T47D (cell line): ENCODE measurements at regions not wholly inside any gene's neighbourhood (a gene's known extent, or its start where the extent isn't known, plus 50 kb on each side); places are given as distances from the start of the nearest gene placed in this dataset.
A peak's percentile ranks its signal among the peaks of the same experiment; 100 is the strongest.

Experiments
- DNase-seq, 2 experiments: peaks; one replicate each; pipeline versions ENCODE4 v3.0.0 to v3.0.0-alpha.2; 2011 to 2012; ENCODE audit warnings: low read depth in 1 of 2, low spot score in 1 of 2
- JUND ChIP-seq: IDR thresholded peaks from 2 replicates; pipeline ENCODE4 v1.6.1; 2012; ENCODE audit warnings: low read depth
- in situ Hi-C: cut with HindIII; loops from 2 replicates; pipeline ENCODE4 v1.10.0; 2016; ENCODE audit warnings: low sequenced_read_pairs, low pct_unique_long_range_greater_than_20kb

- peak; percentile 7 to 50 for DNase-seq
- in situ Hi-C loops, result no loop called here
- no peak for TF ChIP-seq JUND
Measured at GRCh38 chr2:176553685-176554100, 284.5 kb downstream of the MTX2 start.

- in situ Hi-C loops, result no loop called here
- DNase-seq, result peak; percentile 17 to 52
- no peak for TF ChIP-seq JUND
Measured at GRCh38 chr2:176554101-176555048, 285.1 kb downstream of the MTX2 start.

GRCh38 chr2:176555112-176555511, 285.9 kb downstream of the MTX2 start:
- no peak for TF ChIP-seq JUND
- no peak for DNase-seq
- in situ Hi-C loops, result no loop called here

- no peak for TF ChIP-seq JUND
- in situ Hi-C loops, result no loop called here
- DNase-seq, result peak in 1 of 2 experiments; percentile 15
Measured at GRCh38 chr2:176555781-176556180, 286.5 kb downstream of the MTX2 start.

- TF ChIP-seq JUND, result no peak
- no peak for DNase-seq
- in situ Hi-C loops, result no loop called here
Measured at GRCh38 chr2:176556373-176556772, 287.1 kb downstream of the MTX2 start.

- no peak for DNase-seq
- TF ChIP-seq JUND, result no peak
- in situ Hi-C loops, result no loop called here
Measured at GRCh38 chr2:176557821-176558220, 288.6 kb downstream of the MTX2 start.

GRCh38 chr2:176558574-176559140, 289.4 kb downstream of the MTX2 start:
- in situ Hi-C loops, result no loop called here
- no peak for DNase-seq
- TF ChIP-seq JUND, result no peak

- TF ChIP-seq JUND, result no peak
- no peak for DNase-seq
- in situ Hi-C loops, result no loop called here
Measured at GRCh38 chr2:176560296-176560695, 291.1 kb downstream of the MTX2 start.

- in situ Hi-C loops, result no loop called here
- no peak for DNase-seq
- TF ChIP-seq JUND, result no peak
Measured at GRCh38 chr2:176561706-176562105, 292.5 kb downstream of the MTX2 start.

- TF ChIP-seq JUND, result no peak
- DNase-seq, result no peak
- in situ Hi-C loops, result no loop called here
Measured at GRCh38 chr2:176562359-176563078, 293.3 kb downstream of the MTX2 start.

GRCh38 chr2:176565641-176566323, 296.5 kb downstream of the MTX2 start:
- no peak for DNase-seq
- TF ChIP-seq JUND, result no peak
- in situ Hi-C loops, result no loop called here

GRCh38 chr2:176566496-176566895, 297.3 kb downstream of the MTX2 start:
- in situ Hi-C loops, result no loop called here
- TF ChIP-seq JUND, result no peak
- no peak for DNase-seq
